ENCODE measurements at regions not wholly inside any gene's neighbourhood (a gene's known extent, or its start where the extent isn't known, plus 50 kb on each side); places are given as distances from the start of the nearest gene placed in this dataset.

DNA sequence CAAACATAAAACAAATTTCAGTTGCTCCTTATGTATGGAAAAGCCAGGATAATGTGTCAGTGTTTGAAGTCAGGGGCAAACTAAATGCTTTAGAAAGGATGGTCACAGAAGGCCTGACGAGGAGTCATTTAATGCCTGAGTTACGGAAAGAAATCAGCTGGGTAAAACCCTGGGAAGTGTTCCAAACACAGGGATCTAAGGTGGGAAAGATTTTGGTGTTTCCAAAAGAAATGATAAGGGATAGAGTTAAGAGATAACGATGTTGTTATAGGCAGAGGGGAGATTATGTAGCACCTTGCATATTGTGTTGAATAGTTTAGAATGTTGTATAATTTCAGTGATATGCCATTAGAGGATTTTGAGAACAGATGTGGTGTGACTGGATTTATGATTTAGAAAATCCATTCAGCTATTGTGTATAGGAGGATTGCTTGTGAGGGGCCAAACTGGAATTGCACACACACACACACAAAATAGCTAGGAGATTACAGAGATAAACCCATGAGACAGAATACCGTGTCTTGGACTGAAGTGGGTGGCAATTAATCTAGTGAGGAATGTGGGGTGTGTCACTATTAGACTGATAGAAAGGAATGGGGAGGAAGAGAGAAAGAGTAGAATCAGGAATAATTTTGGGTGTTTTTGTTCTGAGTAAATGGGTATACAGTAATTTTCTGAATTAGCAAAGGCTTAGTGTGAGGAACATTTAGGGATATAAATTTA is 274.2 kb upstream of the DAB2 start:
- Histone ChIP-seq H3K9me3 (ENCODE audit: control insufficient read depth, insufficient read depth, low read depth, low read length) (no peaks in the 10 kb centered on the region), H3K36me3 (ENCODE audit: control insufficient read depth, insufficient read depth, low read length) (no peaks in the 10 kb centered on the region), H3K27me3 (ENCODE audit: control insufficient read depth, insufficient read depth, low read length) (no peaks in the 10 kb centered on the region), H3K79me2 (ENCODE audit: control insufficient read depth, insufficient read depth, low read length) (no peaks in the 10 kb centered on the region), H3K4me3 (replicated peaks in 1 of 4; ENCODE audit: control extremely low read depth in 1 of 4, insufficient read depth in 1 of 4, low read depth in 3 of 4, low read length in 4 of 4) (no peak overlapping the region), H3K9ac (ENCODE audit: insufficient read depth, low read length) (no peak overlapping the region), H2AFZ (ENCODE audit: low read length) (no peak overlapping the region), H3K4me2 (ENCODE audit: extremely low read depth, insufficient read depth, low read length) (no peak overlapping the region), H3K4me1 (ENCODE audit: control insufficient read depth, extremely low read depth, insufficient read depth, low read length) (no peaks in the 10 kb centered on the region), H4K20me1 (ENCODE audit: control insufficient read depth, extremely low read depth, insufficient read depth, low read length) (no peaks in the 10 kb centered on the region), H3K27ac (ENCODE audit: insufficient read depth, low read length) (no peak overlapping the region)
- peak in 1 of 2 donors; percentile 45 for DNase-seq (ENCODE audit: low read depth in 2 of 2)
- TF ChIP-seq, protein P1, sequence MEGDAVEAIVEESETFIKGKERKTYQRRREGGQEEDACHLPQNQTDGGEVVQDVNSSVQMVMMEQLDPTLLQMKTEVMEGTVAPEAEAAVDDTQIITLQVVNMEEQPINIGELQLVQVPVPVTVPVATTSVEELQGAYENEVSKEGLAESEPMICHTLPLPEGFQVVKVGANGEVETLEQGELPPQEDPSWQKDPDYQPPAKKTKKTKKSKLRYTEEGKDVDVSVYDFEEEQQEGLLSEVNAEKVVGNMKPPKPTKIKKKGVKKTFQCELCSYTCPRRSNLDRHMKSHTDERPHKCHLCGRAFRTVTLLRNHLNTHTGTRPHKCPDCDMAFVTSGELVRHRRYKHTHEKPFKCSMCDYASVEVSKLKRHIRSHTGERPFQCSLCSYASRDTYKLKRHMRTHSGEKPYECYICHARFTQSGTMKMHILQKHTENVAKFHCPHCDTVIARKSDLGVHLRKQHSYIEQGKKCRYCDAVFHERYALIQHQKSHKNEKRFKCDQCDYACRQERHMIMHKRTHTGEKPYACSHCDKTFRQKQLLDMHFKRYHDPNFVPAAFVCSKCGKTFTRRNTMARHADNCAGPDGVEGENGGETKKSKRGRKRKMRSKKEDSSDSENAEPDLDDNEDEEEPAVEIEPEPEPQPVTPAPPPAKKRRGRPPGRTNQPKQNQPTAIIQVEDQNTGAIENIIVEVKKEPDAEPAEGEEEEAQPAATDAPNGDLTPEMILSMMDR (conservative IDR thresholded peaks at IDR 0.05 in 1 of 2, IDR thresholded peaks at IDR 0.05 in 1 of 2; ENCODE audit: low read depth in 1 of 2, low read length in 2 of 2), result no peak
- TF ChIP-seq EZH2 (IDR thresholded peaks at IDR 0.05; ENCODE audit: low read length, missing control alignments), result no peak

DNA sequence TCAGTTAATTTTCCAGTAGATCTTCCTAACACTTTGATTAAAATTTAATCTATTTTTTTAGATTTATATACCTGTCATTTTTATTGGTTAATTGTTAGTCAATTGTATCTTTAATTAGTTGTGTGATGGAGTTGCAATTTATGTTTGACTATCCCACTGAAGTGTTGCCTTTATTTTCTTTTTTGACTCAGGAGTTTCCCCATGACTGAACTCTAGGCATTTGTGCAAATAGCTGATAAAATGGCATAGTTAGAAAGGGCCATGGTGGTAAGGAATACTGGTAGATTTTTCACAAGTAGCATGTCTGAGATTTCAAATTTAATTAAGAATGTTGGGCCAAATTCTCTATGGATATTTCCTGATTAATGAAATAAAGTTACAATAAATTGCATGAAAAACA is 273.1 kb upstream of the DAB2 start:
- no peaks in the 10 kb centered on the region for H4K20me1 ChIP-seq (ENCODE audit: control insufficient read depth, extremely low read depth, insufficient read depth, low read length)
- no peak overlapping the region for H2AFZ ChIP-seq (ENCODE audit: low read length)
- TF ChIP-seq EZH2 (IDR thresholded peaks at IDR 0.05; ENCODE audit: low read length, missing control alignments), result no peak
- H3K4me3 ChIP-seq (replicated peaks in 1 of 4; ENCODE audit: control extremely low read depth in 1 of 4, insufficient read depth in 1 of 4, low read depth in 3 of 4, low read length in 4 of 4), result no peak overlapping the region
- no peaks in the 10 kb centered on the region for H3K79me2 ChIP-seq (ENCODE audit: control insufficient read depth, insufficient read depth, low read length)
- no peak overlapping the region for H3K9ac ChIP-seq (ENCODE audit: insufficient read depth, low read length)
- H3K4me2 ChIP-seq (ENCODE audit: extremely low read depth, insufficient read depth, low read length), result no peak overlapping the region
- H3K9me3 ChIP-seq (ENCODE audit: control insufficient read depth, insufficient read depth, low read depth, low read length), result no peaks in the 10 kb centered on the region
- DNase-seq (ENCODE audit: low read depth in 2 of 2), result peak in 1 of 2 donors; percentile 8
- H3K27ac ChIP-seq (ENCODE audit: insufficient read depth, low read length), result no peak overlapping the region
- no peaks in the 10 kb centered on the region for H3K36me3 ChIP-seq (ENCODE audit: control insufficient read depth, insufficient read depth, low read length)
- H3K4me1 ChIP-seq (ENCODE audit: control insufficient read depth, extremely low read depth, insufficient read depth, low read length), result no peaks in the 10 kb centered on the region
- H3K27me3 ChIP-seq (ENCODE audit: control insufficient read depth, insufficient read depth, low read length), result no peaks in the 10 kb centered on the region

DNA sequence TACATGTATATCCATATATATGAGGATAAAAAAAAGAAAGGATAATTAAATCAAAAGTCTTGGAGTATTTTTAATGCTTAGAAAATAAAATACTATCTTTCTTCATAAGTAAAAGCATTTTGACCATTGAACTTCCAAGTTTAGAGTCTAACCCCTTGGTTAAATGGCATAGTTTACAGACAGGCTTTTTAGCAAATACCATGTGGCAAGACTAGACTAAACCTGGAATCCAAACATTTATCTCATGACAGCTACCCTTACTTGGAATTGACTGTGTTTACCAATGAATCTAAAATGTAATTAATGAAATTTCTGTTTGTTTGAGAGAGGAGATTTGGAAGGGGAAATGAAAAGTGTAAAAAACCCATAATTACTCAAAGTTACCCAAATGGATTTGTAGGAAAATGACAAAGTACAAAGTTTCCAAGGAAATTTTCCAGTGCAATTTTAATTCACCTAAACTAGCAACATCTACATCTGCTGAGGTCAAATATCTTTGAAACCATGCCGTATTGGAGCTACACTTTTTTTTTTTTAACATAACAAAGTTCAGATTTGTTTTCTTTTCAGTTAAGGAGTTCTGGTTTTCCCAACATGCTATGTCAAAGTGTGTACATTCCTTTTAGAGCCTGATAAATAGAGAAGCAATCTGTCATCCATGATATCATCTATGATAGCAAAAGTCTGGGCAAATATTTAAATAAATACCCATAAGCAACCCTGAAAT is 272.1 kb upstream of the DAB2 start:
- H3K27me3 ChIP-seq (ENCODE audit: control insufficient read depth, insufficient read depth, low read length), result no peaks in the 10 kb centered on the region
- H3K4me2 ChIP-seq (ENCODE audit: extremely low read depth, insufficient read depth, low read length), result no peak overlapping the region

More for the DNA sequence above, 272.1 kb upstream of the DAB2 start:
- H3K9ac ChIP-seq (ENCODE audit: insufficient read depth, low read length), result no peak overlapping the region
- no peak for TF ChIP-seq EZH2 (IDR thresholded peaks at IDR 0.05; ENCODE audit: low read length, missing control alignments)
- TF ChIP-seq, protein P1 (conservative IDR thresholded peaks at IDR 0.05 in 1 of 2, IDR thresholded peaks at IDR 0.05 in 1 of 2; ENCODE audit: low read depth in 1 of 2, low read length in 2 of 2), result no peak
- peak in 1 of 2 donors; percentile 18 for DNase-seq (ENCODE audit: low read depth in 2 of 2)
- no peaks in the 10 kb centered on the region for H3K36me3 ChIP-seq (ENCODE audit: control insufficient read depth, insufficient read depth, low read length)
- H3K79me2 ChIP-seq (ENCODE audit: control insufficient read depth, insufficient read depth, low read length), result no peaks in the 10 kb centered on the region
- H3K4me1 ChIP-seq (ENCODE audit: control insufficient read depth, extremely low read depth, insufficient read depth, low read length), result no peaks in the 10 kb centered on the region
- no peak overlapping the region for H3K27ac ChIP-seq (ENCODE audit: insufficient read depth, low read length)
- no peak overlapping the region for H2AFZ ChIP-seq (ENCODE audit: low read length)
- no peak overlapping the region for H3K4me3 ChIP-seq (replicated peaks in 1 of 4; ENCODE audit: control extremely low read depth in 1 of 4, insufficient read depth in 1 of 4, low read depth in 3 of 4, low read length in 4 of 4)
- H4K20me1 ChIP-seq (ENCODE audit: control insufficient read depth, extremely low read depth, insufficient read depth, low read length), result no peaks in the 10 kb centered on the region
- H3K9me3 ChIP-seq (ENCODE audit: control insufficient read depth, insufficient read depth, low read depth, low read length), result no peaks in the 10 kb centered on the region

Data from fibroblast of lung (primary cell).